KOPT-K1 (cell line): ENCODE measurements at regions not wholly inside any gene's neighbourhood (a gene's known extent, or its start where the extent isn't known, plus 50 kb on each side); places are given as distances from the start of the nearest gene placed in this dataset.

Source experiments
- H3K27ac ChIP-seq: fragments of 200-600 bp; sonication (generic); 2 replicates; pipeline ENCODE4 v1.5.1; 2016; ENCODE audit warnings: antibody characterized with exemption, mild to moderate bottlenecking, low read depth, low read length; ENCODE audit not compliant: poor library complexity, severe bottlenecking
- H3K36me3 ChIP-seq: fragments of 200-600 bp; sonication (generic); 2 replicates; pipeline ENCODE4 v1.5.1; 2017; ENCODE audit warnings: antibody characterized with exemption, mild to moderate bottlenecking, low read length, moderate library complexity; ENCODE audit not compliant: insufficient read depth
- H3K9me3 ChIP-seq: fragments of 200-600 bp; sonication (generic); 2 replicates; pipeline ENCODE4 v1.5.1; 2017; ENCODE audit warnings: antibody characterized with exemption, low read length, mild to moderate bottlenecking; ENCODE audit not compliant: insufficient read depth, poor library complexity, severe bottlenecking

GRCh38 chr1:4557949-4558348, 96.5 kb upstream of the AJAP1 start:
- no peaks in the 10 kb centered on the region for H3K9me3 ChIP-seq
- no peaks in the 10 kb centered on the region for H3K36me3 ChIP-seq
- no peak overlapping the region for H3K27ac ChIP-seq

- Histone ChIP-seq H3K27ac (no peak overlapping the region), H3K36me3 (no peaks in the 10 kb centered on the region), H3K9me3 (no peaks in the 10 kb centered on the region)
These were observed 93.2 kb upstream of the AJAP1 start for GRCh38 chr1:4561205-4561604.

GRCh38 chr1:4562321-4562720, 92.1 kb upstream of the AJAP1 start:
- Histone ChIP-seq H3K36me3 (no peaks in the 10 kb centered on the region), H3K9me3 (no peaks in the 10 kb centered on the region), H3K27ac (no peak overlapping the region)

GRCh38 chr1:4563586-4563985, 90.8 kb upstream of the AJAP1 start:
- H3K9me3 ChIP-seq = no peaks in the 10 kb centered on the region
- no peaks in the 10 kb centered on the region for H3K36me3 ChIP-seq
- no peak overlapping the region for H3K27ac ChIP-seq

GRCh38 chr1:4564051-4564450, 90.4 kb upstream of the AJAP1 start:
- Histone ChIP-seq H3K27ac (no peak overlapping the region), H3K9me3 (no peaks in the 10 kb centered on the region)

GRCh38 chr1:4565166-4565565, 89.2 kb upstream of the AJAP1 start:
- Histone ChIP-seq H3K36me3 (no peaks in the 10 kb centered on the region), H3K9me3 (no peaks in the 10 kb centered on the region), H3K27ac (no peak overlapping the region)

More at GRCh38 chr1:4564051-4564450, 90.4 kb upstream of the AJAP1 start:
- no peaks in the 10 kb centered on the region for H3K36me3 ChIP-seq

- H3K9me3 ChIP-seq = no peaks in the 10 kb centered on the region
- no peak overlapping the region for H3K27ac ChIP-seq
- no peaks in the 10 kb centered on the region for H3K36me3 ChIP-seq
These were observed 88.5 kb upstream of the AJAP1 start for GRCh38 chr1:4565801-4566449.

GRCh38 chr1:4571263-4571662, 83.1 kb upstream of the AJAP1 start:
- H3K27ac ChIP-seq = no peak overlapping the region

GRCh38 chr1:4573526-4573925, 80.9 kb upstream of the AJAP1 start:
- Histone ChIP-seq H3K36me3 (no peaks in the 10 kb centered on the region), H3K9me3 (no peaks in the 10 kb centered on the region), H3K27ac (no peak overlapping the region)

More at GRCh38 chr1:4571263-4571662, 83.1 kb upstream of the AJAP1 start:
- Histone ChIP-seq H3K9me3 (no peaks in the 10 kb centered on the region), H3K36me3 (no peaks in the 10 kb centered on the region)

- Histone ChIP-seq H3K27ac (no peak overlapping the region), H3K36me3 (no peaks in the 10 kb centered on the region)
These were observed 72.6 kb upstream of the AJAP1 start for GRCh38 chr1:4581807-4582206.

GRCh38 chr1:4584449-4584848, 70.0 kb upstream of the AJAP1 start:
- no peaks in the 10 kb centered on the region for H3K36me3 ChIP-seq
- no peaks in the 10 kb centered on the region for H3K9me3 ChIP-seq
- no peak overlapping the region for H3K27ac ChIP-seq

More at GRCh38 chr1:4581807-4582206, 72.6 kb upstream of the AJAP1 start:
- no peaks in the 10 kb centered on the region for H3K9me3 ChIP-seq

- Histone ChIP-seq H3K9me3 (no peaks in the 10 kb centered on the region), H3K36me3 (no peaks in the 10 kb centered on the region), H3K27ac (no peak overlapping the region)
These were observed 69.2 kb upstream of the AJAP1 start for GRCh38 chr1:4585216-4585615.

- Histone ChIP-seq H3K36me3 (no peaks in the 10 kb centered on the region), H3K27ac (no peak overlapping the region), H3K9me3 (no peaks in the 10 kb centered on the region)
These were observed 68.7 kb upstream of the AJAP1 start for GRCh38 chr1:4585705-4586104.

GRCh38 chr1:4586611-4587160, 67.7 kb upstream of the AJAP1 start:
- Histone ChIP-seq H3K27ac (no peak overlapping the region), H3K9me3 (no peaks in the 10 kb centered on the region), H3K36me3 (no peaks in the 10 kb centered on the region)

- H3K36me3 ChIP-seq = no peaks in the 10 kb centered on the region
- no peak overlapping the region for H3K27ac ChIP-seq
- no peaks in the 10 kb centered on the region for H3K9me3 ChIP-seq
These were observed 66.7 kb upstream of the AJAP1 start for GRCh38 chr1:4587721-4588120.

GRCh38 chr1:4590756-4591155, 63.7 kb upstream of the AJAP1 start:
- no peaks in the 10 kb centered on the region for H3K36me3 ChIP-seq
- no peaks in the 10 kb centered on the region for H3K9me3 ChIP-seq
- no peak overlapping the region for H3K27ac ChIP-seq
